HG03064 (cell line): ENCODE measurements at regions not wholly inside any gene's neighbourhood (a gene's known extent, or its start where the extent isn't known, plus 50 kb on each side); places are given as distances from the start of the nearest gene placed in this dataset.
"Not testable (repeated sequence)": the region's sequence is repeated elsewhere in the genome, so short reads cannot be mapped to it uniquely, and the experiment has no call there.

Source experiments
- ATAC-seq: cut with Tn5 transposase; IDR thresholded peaks from one replicate; pipeline ENCODE4 v1.9.1; 2021; ENCODE audit warnings: low read depth; ENCODE audit not compliant: unreplicated experiment

DNA sequence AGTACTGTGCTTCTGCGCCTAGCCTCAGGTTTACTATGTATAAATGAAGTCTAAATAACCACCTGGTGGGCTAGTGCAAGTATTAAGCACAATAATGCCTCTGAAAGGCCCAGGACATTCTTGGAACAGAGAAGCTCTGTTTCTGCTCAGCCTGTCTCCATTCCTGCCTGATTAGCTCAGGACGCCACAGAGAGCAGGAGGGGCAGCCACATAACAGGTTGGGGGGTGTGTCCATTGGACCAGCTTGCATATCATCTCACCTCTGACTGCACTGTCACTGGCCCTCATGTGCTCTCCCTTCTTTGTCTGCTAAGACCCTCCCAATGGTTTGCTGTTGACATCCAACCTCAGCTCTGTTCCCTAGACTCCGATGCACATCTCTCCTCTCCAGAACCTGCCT, 52.8 kb upstream of the IKZF1 start:
- no peak for ATAC-seq

DNA sequence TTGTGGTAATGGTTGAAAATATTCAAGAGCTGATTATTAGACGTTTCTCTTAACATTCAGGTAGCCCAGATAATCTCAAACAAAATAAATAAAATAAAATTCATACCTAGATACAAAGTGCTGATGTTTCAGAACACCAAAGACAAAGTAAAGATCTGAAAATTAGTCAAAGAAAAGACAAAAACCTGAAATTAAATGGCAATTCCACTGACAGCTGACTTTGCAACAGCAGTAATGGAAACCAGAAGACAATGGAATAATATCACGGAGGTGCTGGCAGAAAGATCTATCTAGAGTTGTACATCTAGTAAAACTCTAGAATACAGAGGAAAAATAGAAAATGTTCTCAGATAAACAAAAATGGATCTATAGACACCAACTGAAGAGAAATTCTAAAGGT, 58.0 kb upstream of the IKZF1 start:
- ATAC-seq, result no peak

- not testable (repeated sequence) for ATAC-seq
These were observed 62.4 kb upstream of the IKZF1 start for GRCh38 chr7:50242111-50242510.

DNA sequence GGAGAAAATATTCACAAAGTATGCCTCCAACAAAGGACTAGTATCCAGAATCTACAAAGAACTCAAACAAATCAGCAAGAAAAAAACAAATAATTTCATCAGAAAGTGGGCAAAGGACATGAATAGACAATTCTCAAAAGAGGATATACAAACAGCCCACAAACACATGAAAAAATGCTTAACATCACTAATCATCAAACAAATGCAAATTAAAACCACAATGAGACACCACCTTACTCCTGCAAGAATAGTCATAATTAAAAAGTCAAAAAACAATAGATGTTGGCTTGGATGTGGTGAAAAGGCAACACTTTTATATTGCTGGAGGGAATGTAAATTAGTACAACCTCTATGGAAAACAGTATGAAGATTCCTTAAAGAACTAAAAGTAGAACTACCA, 63.8 kb upstream of the IKZF1 start:
- ATAC-seq, result not testable (repeated sequence)

DNA sequence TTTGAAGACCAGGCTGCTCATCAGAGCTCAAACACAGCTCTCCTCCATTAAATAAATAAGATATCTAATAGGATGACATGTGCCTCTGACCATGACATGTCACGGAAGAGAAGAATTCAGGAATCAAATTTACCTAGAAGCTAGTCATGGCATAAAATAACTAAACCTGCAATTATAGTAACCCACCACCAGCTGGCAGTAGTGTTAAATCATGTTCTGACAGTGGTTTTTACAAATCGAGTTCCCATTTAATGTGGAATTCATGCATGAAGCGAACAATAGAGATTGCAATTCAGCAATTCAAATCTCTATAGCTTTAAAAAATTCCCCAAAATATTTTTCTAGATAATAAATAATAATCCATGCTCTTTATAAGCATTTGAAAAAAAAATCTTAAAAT, 74.6 kb upstream of the IKZF1 start:
- no peak for ATAC-seq

DNA sequence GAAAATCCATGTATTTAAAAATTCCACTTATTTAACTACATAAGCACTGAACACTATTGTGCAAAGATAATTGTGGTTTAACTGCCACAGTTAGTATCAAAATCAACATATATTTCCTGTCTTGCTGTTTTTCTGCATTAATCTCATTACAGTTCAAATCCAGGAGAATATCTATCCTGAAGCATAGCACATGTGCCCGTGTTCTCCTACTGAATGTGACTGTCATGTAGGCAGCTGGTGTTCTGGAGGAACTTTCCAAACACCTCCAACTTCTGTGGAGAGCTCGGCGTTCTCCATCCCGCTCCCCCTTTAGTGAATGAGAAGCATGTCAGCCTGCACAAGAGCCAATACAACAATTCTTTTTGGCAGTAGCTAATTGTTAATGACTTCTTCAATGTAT, 76.4 kb upstream of the IKZF1 start:
- no peak for ATAC-seq

- ATAC-seq, result no peak
These were observed 76.8 kb upstream of the IKZF1 start for GRCh38 chr7:50227726-50228125.

GRCh38 chr7:50226669-50227068, 77.8 kb upstream of the IKZF1 start:
- no peak for ATAC-seq

DNA sequence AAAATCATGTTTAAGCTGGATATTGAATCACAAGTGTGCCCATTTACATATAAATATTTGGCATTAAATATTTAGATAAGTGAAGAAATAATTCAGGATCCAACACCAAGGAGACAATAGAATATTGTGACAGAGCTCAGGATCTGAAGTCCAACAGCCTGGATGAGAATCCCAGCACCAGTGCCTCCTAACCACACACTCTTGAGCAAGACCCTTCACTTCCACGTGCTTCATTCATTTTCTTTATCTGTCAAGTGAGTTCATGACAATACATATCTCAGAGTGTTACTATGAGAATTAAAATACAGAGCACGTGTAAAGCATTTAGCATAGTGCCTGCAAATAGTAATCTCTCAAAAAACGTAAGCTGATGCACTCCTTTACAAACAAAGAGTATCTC, 78.4 kb upstream of the IKZF1 start:
- ATAC-seq, result no peak

DNA sequence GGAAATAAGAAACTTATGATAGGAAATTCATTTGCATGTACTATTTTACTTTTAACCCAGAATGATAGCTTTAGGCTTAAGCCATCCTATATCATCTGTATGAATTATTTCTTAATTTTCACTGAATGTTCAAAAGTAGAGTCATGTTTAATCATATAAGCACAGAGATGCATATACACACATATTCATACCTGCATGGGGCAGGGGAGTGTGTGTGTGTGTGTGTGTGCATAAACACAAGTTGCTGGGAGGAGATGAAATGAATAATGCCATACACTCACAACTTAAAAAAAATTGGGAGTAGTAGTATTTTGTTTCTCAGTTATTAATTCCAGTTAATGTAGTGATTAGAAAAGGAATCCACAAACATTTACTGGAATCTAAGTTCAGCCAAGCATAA, 83.1 kb upstream of the IKZF1 start:
- ATAC-seq, result no peak

DNA sequence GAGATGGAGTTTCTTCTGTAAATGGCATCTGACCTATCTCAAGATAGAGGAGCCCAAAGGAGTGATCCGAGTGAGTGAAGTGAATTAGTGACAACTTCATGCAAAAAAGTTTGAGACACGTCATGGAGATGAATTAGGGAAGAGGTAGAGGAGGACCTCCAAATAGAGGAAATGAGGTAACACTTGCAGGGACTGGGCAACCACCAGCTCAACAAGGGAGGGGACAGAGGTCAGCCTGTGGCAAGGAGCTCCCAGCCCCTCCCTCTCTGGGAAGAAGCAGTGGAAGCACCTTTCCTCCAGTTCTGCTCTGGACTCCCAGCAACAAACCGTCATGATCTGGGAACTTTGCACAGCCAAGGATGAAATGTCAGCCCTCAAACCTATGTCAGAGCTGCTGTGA, 83.5 kb upstream of the IKZF1 start:
- ATAC-seq, result no peak

DNA sequence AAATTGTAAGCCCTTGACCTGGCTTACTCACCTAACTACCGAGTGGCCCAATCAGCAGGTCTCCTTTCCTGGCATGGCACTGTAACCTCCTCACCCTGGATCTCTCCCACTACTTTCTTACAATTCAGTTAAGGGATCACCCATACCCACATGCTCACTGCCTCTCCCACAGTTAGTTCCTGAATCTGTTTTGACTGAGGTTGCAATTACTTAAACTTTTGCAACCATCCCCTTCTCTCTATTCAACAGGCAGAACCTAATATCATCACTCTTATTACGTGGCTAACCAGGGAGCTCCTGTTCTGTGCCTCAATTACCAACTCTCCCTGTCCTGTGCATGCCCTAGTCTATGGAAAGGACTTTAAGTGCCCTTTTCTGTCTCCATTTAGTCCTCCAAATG, 84.2 kb upstream of the IKZF1 start:
- no peak for ATAC-seq

- no peak for ATAC-seq
These were observed 86.7 kb upstream of the IKZF1 start for GRCh38 chr7:50217821-50218281.

DNA sequence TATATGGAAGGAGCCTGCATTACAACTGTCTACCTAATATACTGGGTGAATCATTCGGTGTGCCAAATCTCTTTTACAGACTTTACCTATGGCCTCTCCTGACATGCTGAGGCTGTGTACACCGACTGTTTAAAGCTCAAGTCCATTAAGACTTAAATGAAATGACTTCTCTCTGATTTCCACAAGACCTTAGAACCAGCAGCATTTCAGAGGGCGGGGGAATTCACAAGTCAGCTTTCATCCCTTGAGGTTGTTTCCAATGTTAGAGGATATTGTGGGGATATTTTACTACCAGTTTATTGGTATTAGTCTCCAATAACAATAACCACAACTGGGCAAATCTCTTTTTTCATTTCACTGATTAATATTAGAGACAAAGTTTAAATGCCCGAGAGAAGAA, 87.1 kb upstream of the IKZF1 start:
- ATAC-seq, result no peak

GRCh38 chr7:50216626-50217025, 87.9 kb upstream of the IKZF1 start:
- no peak for ATAC-seq

- ATAC-seq, result no peak
These were observed 89.7 kb upstream of the IKZF1 start for GRCh38 chr7:50214771-50215170.

- ATAC-seq, result no peak
These were observed 90.3 kb upstream of the IKZF1 start for GRCh38 chr7:50214126-50214670.

- no peak for ATAC-seq
These were observed 90.9 kb upstream of the IKZF1 start for GRCh38 chr7:50213622-50214017.

DNA sequence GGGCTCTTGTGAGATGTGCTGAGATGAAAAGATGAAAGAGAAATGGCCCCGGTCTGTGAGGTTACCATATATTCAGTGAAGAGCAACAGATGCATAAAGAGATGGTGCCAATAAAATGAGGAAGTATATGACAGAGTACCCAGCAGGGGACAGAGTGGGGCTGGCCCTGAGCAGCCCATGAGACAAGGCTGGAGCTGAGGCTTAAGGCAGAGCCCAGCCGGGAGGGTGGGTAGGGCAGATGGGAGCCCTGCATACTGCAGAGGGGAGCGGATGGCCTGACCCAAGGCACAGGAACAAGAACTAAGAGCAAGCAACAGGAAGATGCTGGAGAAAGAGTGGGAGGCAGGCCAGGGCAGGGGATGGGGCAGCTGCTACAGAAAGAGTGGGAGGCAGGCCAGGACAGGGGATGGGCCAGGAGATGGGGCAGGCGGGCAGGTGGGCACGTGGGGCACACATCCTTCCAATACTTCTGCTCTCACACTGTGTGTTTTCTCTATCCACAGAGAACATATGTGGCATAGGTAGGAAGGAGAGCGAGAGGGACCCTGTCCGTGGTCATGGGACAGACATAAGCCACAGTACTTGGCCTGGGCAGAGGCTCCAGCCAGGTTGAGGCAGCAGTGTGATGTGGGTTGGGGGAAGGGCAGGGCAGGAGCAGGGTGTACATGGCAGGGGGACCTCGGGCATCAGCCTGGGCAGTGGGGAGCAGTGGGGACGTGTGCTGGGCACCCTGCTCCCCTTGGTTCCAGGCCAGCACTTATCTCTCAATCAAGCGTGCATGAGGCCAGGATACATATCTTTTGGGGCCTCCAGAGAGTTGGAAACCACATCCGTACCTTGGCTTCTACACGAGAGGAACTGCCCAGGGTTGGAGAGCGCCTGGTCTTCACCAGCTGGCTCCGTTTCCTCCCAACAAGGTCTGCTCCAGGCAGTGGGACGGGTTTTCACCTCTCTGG, 91.6 kb upstream of the IKZF1 start:
- peak; percentile 43 for ATAC-seq

DNA sequence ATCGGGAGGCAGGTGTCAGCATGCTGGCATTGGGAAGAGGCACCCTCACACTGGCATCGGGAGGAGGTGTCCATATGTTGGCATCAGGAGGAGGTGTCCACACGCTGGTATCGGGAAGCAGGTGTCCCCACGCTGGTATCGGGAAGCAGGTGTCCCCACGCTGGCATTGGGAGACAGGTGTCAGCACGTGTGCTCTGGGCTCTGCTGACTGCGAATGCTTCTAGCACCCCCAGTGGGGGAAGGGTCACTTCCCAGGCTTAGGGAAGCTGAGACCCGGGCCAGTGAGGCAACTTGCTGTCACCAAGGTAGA, 92.5 kb upstream of the IKZF1 start:
- no peak for ATAC-seq

- ATAC-seq, result no peak
These were observed 93.1 kb upstream of the IKZF1 start for GRCh38 chr7:50211130-50212015.
